H9 (cell line): ENCODE measurements at regions not wholly inside any gene's neighbourhood (a gene's known extent, or its start where the extent isn't known, plus 50 kb on each side); places are given as distances from the start of the nearest gene placed in this dataset.

Source experiments
- DNase-seq: peaks from one replicate; pipeline ENCODE4 v3.0.0-alpha.2; 2017
- H2AFZ ChIP-seq: one replicate; pipeline ENCODE4 v1.6.1; 2013; ENCODE audit warnings: mild to moderate bottlenecking, low read length, control low read depth, moderate library complexity
- H2AK5ac ChIP-seq: 2 replicates; pipeline ENCODE4 v1.6.1; 2013; ENCODE audit warnings: low read length, control low read depth, mixed read lengths; ENCODE audit not compliant: insufficient read length
- H2BK120ac ChIP-seq: one replicate; pipeline ENCODE4 v1.6.1; 2013; ENCODE audit warnings: low read depth, mild to moderate bottlenecking, low read length, control low read depth, inconsistent platforms; ENCODE audit not compliant: poor library complexity, severe bottlenecking
- H2BK12ac ChIP-seq: 2 replicates; pipeline ENCODE4 v1.6.1; 2013; ENCODE audit warnings: low read length, control low read depth, mixed read lengths, low read depth; ENCODE audit not compliant: insufficient read length
- H2BK15ac ChIP-seq: 2 replicates; pipeline ENCODE4 v1.6.1; 2013; ENCODE audit warnings: low read depth, low read length, control low read depth
- H2BK20ac ChIP-seq: one replicate; pipeline ENCODE4 v1.6.1; 2013; ENCODE audit warnings: low read depth, mild to moderate bottlenecking, low read length, control low read depth, inconsistent platforms; ENCODE audit not compliant: poor library complexity, severe bottlenecking
- H2BK5ac ChIP-seq: 2 replicates; pipeline ENCODE4 v1.6.1; 2013; ENCODE audit warnings: low read length, control low read depth, mixed read lengths; ENCODE audit not compliant: insufficient read length
- H3K14ac ChIP-seq: 2 replicates; pipeline ENCODE4 v1.6.1; 2013; ENCODE audit warnings: low read length, control low read depth; ENCODE audit not compliant: insufficient read depth
- H3K18ac ChIP-seq: 2 replicates; pipeline ENCODE4 v1.6.1; 2013; ENCODE audit warnings: low read depth, mild to moderate bottlenecking, mixed read lengths, low read length, control low read depth; ENCODE audit not compliant: insufficient read length
- H3K23ac ChIP-seq: 2 replicates; pipeline ENCODE4 v1.6.1; 2013; ENCODE audit warnings: low read length, control low read depth, mixed read lengths, low read depth; ENCODE audit not compliant: insufficient read length
- H3K23me2 ChIP-seq: 2 replicates; pipeline ENCODE4 v1.6.1; 2013; ENCODE audit warnings: low read depth, mild to moderate bottlenecking, mixed read lengths, low read length, control low read depth; ENCODE audit not compliant: insufficient read length, poor library complexity, severe bottlenecking
- H3K27ac ChIP-seq: 2 replicates; pipeline ENCODE4 v1.5.1; 2013; ENCODE audit warnings: low read length, control low read depth, mixed read lengths, low read depth; ENCODE audit not compliant: insufficient read length
- H3K27me3 ChIP-seq: 2 replicates; pipeline ENCODE4 v1.6.1; 2013; ENCODE audit warnings: low read length, control low read depth, inconsistent platforms; ENCODE audit not compliant: insufficient read depth
- H3K4ac ChIP-seq: 2 replicates; pipeline ENCODE4 v1.6.1; 2013; ENCODE audit warnings: low read depth, mild to moderate bottlenecking, control low read depth, inconsistent platforms, low read length, moderate library complexity
- H3K4me1 ChIP-seq: 2 replicates; pipeline ENCODE4 v1.6.1; 2013; ENCODE audit warnings: low read length, control low read depth, inconsistent platforms; ENCODE audit not compliant: insufficient read depth
- H3K4me2 ChIP-seq: 2 replicates; pipeline ENCODE4 v1.6.1; 2013; ENCODE audit warnings: low read length, control low read depth, mixed read lengths; ENCODE audit not compliant: insufficient read length, insufficient read depth
- H3K56ac ChIP-seq: 2 replicates; pipeline ENCODE4 v1.6.1; 2013; ENCODE audit warnings: low read depth, mild to moderate bottlenecking, mixed read lengths, low read length, control low read depth; ENCODE audit not compliant: insufficient read length
- H3K79me1 ChIP-seq: 2 replicates; pipeline ENCODE4 v1.6.1; 2013; ENCODE audit warnings: low read depth, mild to moderate bottlenecking, moderate library complexity, low read length, control low read depth, inconsistent platforms; ENCODE audit not compliant: insufficient read depth, poor library complexity, severe bottlenecking
- H3K79me2 ChIP-seq: 2 replicates; pipeline ENCODE4 v1.6.1; 2013; ENCODE audit warnings: low read length, control low read depth, inconsistent platforms; ENCODE audit not compliant: insufficient read depth
- H3K9ac ChIP-seq: 2 replicates; pipeline ENCODE4 v1.6.1; 2013; ENCODE audit warnings: low read length, control low read depth, mixed read lengths; ENCODE audit not compliant: insufficient read length; ENCODE audit errors: extremely low read depth
- H3K9me3 ChIP-seq: one replicate; pipeline ENCODE4 v1.6.1; 2013; ENCODE audit warnings: low read depth, low read length, inconsistent platforms; ENCODE audit not compliant: control insufficient read depth
- H3T11ph ChIP-seq: one replicate; pipeline ENCODE4 v1.6.1; 2013; ENCODE audit warnings: mild to moderate bottlenecking, low read length, control low read depth, inconsistent platforms
- H4K20me1 ChIP-seq: one replicate; pipeline ENCODE4 v1.6.1; 2013; ENCODE audit not compliant: control insufficient read depth, insufficient read length, insufficient read depth
- H4K5ac ChIP-seq: 2 replicates; pipeline ENCODE4 v1.6.1; 2013; ENCODE audit warnings: low read depth, mild to moderate bottlenecking, mixed read lengths, low read length, control low read depth; ENCODE audit not compliant: insufficient read length
- H4K8ac ChIP-seq: replicated peaks from 2 replicates; pipeline ENCODE4 v1.6.1; 2013; ENCODE audit warnings: low read length, control low read depth, mixed read lengths, low read depth; ENCODE audit not compliant: insufficient read length
- H4K91ac ChIP-seq: 2 replicates; pipeline ENCODE4 v1.6.1; 2013; ENCODE audit warnings: low read depth, mild to moderate bottlenecking, moderate library complexity, mixed read lengths, low read length, control low read depth; ENCODE audit not compliant: insufficient read length
- H3K27ac Mint-ChIP-seq, 3 experiments: 2 replicates in 2 of 3; 3 replicates in 1 of 3; pipeline ENCODE4 v1.8.0; 2020 to 2021; ENCODE audit warnings: mixed read lengths in 3 of 3, mild to moderate bottlenecking in 1 of 3, moderate library complexity in 1 of 3
- H3K27me3 Mint-ChIP-seq: 2 replicates; pipeline ENCODE4 v1.8.0; 2021; ENCODE audit warnings: low read depth, mild to moderate bottlenecking, moderate library complexity, mixed read lengths
- H3K36me3 Mint-ChIP-seq, 3 experiments: 2 replicates in 2 of 3; 3 replicates in 1 of 3; pipeline ENCODE4 v1.8.0; 2020 to 2021; ENCODE audit warnings: low read depth in 3 of 3, mixed read lengths in 3 of 3; ENCODE audit not compliant: insufficient read depth in 1 of 3
- H3K4me1 Mint-ChIP-seq, 2 experiments: 2 replicates each; pipeline ENCODE4 v1.8.0; 2020; ENCODE audit warnings: mixed read lengths in 2 of 2
- H3K4me3 Mint-ChIP-seq, 2 experiments: 2 replicates in 1 of 2; 3 replicates in 1 of 2; pipeline ENCODE4 v1.8.0; 2020 to 2021; ENCODE audit warnings: mild to moderate bottlenecking in 2 of 2, mixed read lengths in 2 of 2, moderate library complexity in 1 of 2
- H3K9me3 Mint-ChIP-seq, 2 experiments: 2 replicates in 1 of 2; 3 replicates in 1 of 2; pipeline ENCODE4 v1.8.0; 2020; ENCODE audit warnings: mild to moderate bottlenecking in 2 of 2, mixed read lengths in 2 of 2, moderate library complexity in 1 of 2
- CTCF ChIP-seq: fragments of 200-600 bp; sonication (generic); conservative IDR thresholded peaks from 3 replicates; pipeline ENCODE4 v1.8.0; 2021; ENCODE audit warnings: antibody characterized with exemption, mild to moderate bottlenecking
- WGBS: extraction: QIAGEN DNeasy Blood & Tissue Kit; methylation state at CpG from one replicate; pipeline ENCODE4 v1.1.7; 2013; ENCODE audit warnings: missing lambda C conversion rate, low lambda C conversion rate, mixed read lengths; ENCODE audit not compliant: insufficient read length; ENCODE audit errors: extremely low coverage; 5-methylcytosine and 5-hydroxymethylcytosine counted together

DNA sequence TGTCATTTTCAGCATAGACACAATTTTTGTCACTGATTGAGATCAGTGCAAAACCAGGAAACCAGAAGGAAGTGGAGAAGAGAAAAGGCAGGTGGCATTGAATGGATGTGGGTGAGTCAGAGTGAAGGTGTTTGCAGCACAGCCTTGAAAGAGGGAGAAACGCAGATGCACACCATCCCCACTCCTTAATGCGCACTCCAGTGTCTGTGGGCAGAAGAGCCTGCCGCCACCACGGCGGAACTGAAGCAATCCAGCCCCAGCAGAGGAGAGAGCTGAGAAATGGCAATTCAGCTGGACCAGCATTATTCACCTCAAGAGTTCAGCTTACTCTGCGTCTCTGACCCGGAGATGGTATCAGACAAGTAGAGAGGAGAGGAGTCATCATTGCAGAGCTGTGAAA, 393.1 kb upstream of the FRG1 start:
- Histone ChIP-seq H3K14ac (no peak overlapping the region), H2BK15ac (no peak overlapping the region), H3K4me1 (no peaks in the 10 kb centered on the region), H3K79me2 (no peaks in the 10 kb centered on the region), H2BK20ac (no peak overlapping the region), H2AK5ac (no peak overlapping the region), H3K4me2 (no peak overlapping the region), H3K27ac (no peak overlapping the region), H4K5ac (no peak overlapping the region), H2AFZ (no peak overlapping the region), H3K4ac (no peak overlapping the region), H4K91ac (no peak overlapping the region), H2BK120ac (no peak overlapping the region), H4K8ac (no peak overlapping the region), H4K20me1 (no peaks in the 10 kb centered on the region), H3K23ac (no peak overlapping the region), H3K56ac (no peak overlapping the region), H3K18ac (no peak overlapping the region), H2BK5ac (no peak overlapping the region), H2BK12ac (no peak overlapping the region), H3T11ph (no peak overlapping the region), H3K9me3 (no peaks in the 10 kb centered on the region), H3K79me1 (no peaks in the 10 kb centered on the region), H3K27me3 (no peaks in the 10 kb centered on the region), H3K9ac (no peak overlapping the region), H3K23me2 (no peaks in the 10 kb centered on the region)
- Mint-ChIP-seq H3K4me1 (no peaks in the 10 kb centered on the region), H3K27ac (no peak overlapping the region), H3K9me3 (peaks cover 63 to 91% of the 10 kb centered on the region in 2 experiments), H3K4me3 (no peak overlapping the region), H3K36me3 (peaks cover 0 to 10% (median 0%) of the 10 kb centered on the region in 3 experiments; a peak in 2 of 7 replicates), H3K27me3 (no peaks in the 10 kb centered on the region; the same call in 1 of the 2 replicates)
- DNase-seq, result no peak
- no peak for TF ChIP-seq CTCF
- WGBS, result no CpG with 5 or more reads among the region's 7 CpGs
